Ramos (cell line): ENCODE measurements at regions not wholly inside any gene's neighbourhood (a gene's known extent, or its start where the extent isn't known, plus 50 kb on each side); places are given as distances from the start of the nearest gene placed in this dataset.

Experiments
- in situ Hi-C: fragments of 300-500 bp; cut with MboI; formaldehyde crosslinking; loops from one replicate; pipeline ENCODE4 v1.14.3; 2022; ENCODE audit warnings: low sequenced_read_pairs; ENCODE audit not compliant: unreplicated experiment

DNA sequence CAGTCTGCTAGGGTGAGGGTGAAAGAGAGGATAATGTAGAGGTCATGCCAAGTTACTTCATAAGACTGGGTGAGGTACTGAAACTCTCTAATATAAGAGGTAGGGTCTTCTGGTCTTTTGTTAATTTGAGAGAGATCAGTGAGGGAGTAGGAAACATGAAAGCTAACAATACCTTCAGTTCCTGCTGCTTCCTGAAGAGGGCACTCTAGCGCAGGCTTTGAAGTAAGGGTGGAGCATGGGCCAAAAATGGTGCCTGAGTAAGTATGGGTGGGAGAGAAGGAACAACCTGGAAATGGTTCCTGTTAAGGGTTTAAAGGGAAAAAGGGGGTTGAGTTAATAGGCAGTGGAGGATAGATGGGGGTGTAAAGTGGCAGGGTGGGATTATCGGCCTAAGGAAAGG, 2449.5 kb downstream of the TP53TG3F start:
- in situ Hi-C loops: no loop called here

DNA sequence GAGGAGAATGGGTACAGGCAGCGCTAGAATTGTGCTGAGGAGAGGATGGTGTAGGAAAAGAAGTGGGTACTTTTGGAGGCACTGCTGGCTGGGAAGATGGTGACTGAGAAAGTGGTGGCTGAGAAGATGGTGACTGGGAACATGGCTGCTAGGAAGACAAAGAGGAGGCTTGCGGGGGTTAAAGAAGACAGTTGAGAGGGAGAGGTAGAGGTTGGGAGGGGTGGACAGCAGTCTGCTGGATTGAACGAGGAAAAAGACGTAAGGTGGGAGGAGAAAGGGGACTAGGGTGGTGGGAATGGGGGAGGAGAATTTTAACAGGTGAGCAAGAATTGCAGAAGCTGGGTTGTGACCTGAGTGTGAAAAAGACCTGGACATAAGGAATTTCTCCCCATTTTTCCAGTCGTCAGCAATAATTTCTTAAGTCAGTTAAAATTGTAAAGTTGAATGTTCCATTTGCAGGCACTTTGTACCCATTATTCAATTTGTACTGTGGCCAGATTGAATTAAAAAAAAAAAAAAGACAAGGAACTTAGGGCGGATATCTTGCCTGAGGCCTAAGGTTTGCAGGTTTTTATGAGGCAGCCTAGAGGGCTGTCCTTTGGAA, 2450.0 kb downstream of the TP53TG3F start:
- in situ Hi-C loops: no loop called here

GRCh38 chr16:35910409-35910808, 2451.0 kb downstream of the TP53TG3F start:
- in situ Hi-C loops: no loop called here

DNA sequence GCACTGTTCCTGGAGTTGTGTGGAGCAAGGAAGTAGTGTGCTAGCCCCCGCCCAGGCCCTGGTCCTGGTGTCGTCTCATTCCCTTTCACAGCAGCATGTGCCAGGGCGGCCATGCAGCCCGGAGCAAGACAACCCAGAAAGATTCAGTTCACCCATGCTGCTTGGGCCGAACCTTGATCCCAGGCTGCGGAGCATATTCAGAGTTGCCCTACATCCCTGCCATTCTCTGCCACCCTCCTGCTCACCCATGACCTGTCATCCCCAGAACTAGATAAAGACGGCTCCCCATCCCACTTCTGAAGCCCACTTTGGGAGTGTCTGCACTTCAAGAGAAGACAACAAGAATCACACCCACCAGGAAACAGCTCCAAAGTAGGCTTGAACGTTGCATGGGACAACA, 2452.5 kb downstream of the TP53TG3F start:
- in situ Hi-C loops: no loop called here

GRCh38 chr16:35931722-35932121, 2472.3 kb downstream of the TP53TG3F start:
- in situ Hi-C loops: no loop called here
